RWPE1 (cell line): ENCODE measurements at regions not wholly inside any gene's neighbourhood (a gene's known extent, or its start where the extent isn't known, plus 50 kb on each side); places are given as distances from the start of the nearest gene placed in this dataset.
A peak's percentile ranks its signal among the peaks of the same experiment; 100 is the strongest.

Experiments
- CTCF ChIA-PET: fragments of 350-600 bp; sonication (Branson Sonifier 250); formaldehyde crosslinking; extraction: SDS; loops from one replicate; lab custom pipeline; 2021; lab: Yijun Ruan, JAX
- POLR2A ChIA-PET: fragments of 400-600 bp; formaldehyde crosslinking; extraction: SDS; loops from one replicate; lab custom pipeline; 2020; ENCODE audit warnings: antibody characterized with exemption; ENCODE audit not compliant: low non-redundant PET; lab: Yijun Ruan, JAX
- DNase-seq: peaks from one replicate; pipeline ENCODE4 v3.0.0; 2012; ENCODE audit warnings: low spot score
- H3K27ac ChIP-seq: fragments of 450-650 bp; 2 replicates; pipeline ENCODE4 v1.5.1; 2017
- TF ChIP-seq, protein P1 (sequence below): fragments of 450-650 bp; conservative IDR thresholded peaks from 2 replicates; pipeline ENCODE4 v1.5.1; 2017; ENCODE audit warnings: low read depth, mild to moderate bottlenecking

DNA sequence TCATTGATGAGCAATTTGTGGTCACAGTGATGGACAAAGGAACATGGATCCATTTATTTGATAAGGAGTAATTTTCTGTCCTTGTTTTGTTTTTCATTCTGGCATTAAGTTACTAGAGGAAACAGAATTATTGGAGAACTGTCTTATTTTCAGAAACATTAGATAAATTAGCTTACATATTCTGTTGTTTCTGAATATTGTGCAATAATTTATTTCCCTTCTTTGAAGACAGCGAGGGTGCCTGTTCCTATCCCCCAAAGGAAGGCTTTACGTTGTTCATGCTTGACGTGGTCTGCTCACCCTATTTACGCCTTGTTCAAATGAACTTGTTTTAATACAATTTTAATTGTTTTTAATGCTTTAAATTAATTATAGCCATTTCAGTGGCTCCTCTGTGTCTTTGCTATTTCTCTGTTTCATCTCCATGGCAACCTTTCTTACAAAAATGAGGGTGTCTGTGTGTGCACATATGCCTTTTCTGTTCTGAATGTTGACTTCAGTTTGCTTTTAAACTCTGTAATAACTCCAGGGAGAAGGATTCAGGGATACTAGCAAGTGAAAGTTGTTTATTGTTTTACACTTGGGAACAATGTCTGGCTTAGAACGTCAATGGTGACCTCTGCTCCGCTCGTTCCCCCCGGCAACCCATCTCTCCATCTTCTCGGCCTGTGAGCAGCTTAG lies 138.3 kb upstream of the PLET1 start:
- POLR2A ChIA-PET, result no interaction called here
- H3K27ac ChIP-seq, result no peak overlapping the region
- CTCF ChIA-PET, result no interaction called here
- DNase-seq, result no peak
- TF ChIP-seq, protein P1, sequence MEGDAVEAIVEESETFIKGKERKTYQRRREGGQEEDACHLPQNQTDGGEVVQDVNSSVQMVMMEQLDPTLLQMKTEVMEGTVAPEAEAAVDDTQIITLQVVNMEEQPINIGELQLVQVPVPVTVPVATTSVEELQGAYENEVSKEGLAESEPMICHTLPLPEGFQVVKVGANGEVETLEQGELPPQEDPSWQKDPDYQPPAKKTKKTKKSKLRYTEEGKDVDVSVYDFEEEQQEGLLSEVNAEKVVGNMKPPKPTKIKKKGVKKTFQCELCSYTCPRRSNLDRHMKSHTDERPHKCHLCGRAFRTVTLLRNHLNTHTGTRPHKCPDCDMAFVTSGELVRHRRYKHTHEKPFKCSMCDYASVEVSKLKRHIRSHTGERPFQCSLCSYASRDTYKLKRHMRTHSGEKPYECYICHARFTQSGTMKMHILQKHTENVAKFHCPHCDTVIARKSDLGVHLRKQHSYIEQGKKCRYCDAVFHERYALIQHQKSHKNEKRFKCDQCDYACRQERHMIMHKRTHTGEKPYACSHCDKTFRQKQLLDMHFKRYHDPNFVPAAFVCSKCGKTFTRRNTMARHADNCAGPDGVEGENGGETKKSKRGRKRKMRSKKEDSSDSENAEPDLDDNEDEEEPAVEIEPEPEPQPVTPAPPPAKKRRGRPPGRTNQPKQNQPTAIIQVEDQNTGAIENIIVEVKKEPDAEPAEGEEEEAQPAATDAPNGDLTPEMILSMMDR, result no peak

DNA sequence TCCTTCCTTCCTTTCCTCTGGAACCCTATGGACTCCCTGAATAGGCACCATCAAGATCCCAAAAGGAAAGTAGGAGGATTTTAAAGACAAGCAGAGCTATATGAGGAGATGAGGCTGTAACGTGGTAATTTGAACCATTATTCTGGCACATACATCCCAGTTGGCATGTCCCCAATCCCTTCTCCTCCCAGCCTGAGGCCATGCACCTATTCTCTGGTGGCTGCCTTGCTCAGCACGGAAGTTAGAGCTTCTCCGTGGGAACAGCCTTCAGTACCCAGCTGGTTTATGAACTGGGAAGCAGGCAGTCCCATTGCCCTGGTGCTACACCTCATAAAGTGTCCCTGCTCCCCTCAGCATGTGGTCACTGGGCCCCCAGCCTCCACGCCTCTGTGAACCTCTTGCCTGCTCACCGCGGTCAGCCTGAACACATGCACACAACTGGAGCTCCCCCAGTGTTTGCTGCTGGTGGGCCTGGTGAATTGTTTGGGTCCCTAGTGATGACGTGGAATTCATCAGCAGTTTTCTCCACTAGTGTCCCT lies 139.9 kb upstream of the PLET1 start:
- ChIA-PET POLR2A (no interaction called here), CTCF (interaction anchor here (0.6 kb wide), 1 partner anchor 63 kb away, joined by 3 read pairs; no protein-coding TSS in a partner anchor)
- no peak for DNase-seq
- H3K27ac ChIP-seq, result no peak overlapping the region; the same call in 1 of the 2 replicates
- TF ChIP-seq, protein P1, result no peak

DNA sequence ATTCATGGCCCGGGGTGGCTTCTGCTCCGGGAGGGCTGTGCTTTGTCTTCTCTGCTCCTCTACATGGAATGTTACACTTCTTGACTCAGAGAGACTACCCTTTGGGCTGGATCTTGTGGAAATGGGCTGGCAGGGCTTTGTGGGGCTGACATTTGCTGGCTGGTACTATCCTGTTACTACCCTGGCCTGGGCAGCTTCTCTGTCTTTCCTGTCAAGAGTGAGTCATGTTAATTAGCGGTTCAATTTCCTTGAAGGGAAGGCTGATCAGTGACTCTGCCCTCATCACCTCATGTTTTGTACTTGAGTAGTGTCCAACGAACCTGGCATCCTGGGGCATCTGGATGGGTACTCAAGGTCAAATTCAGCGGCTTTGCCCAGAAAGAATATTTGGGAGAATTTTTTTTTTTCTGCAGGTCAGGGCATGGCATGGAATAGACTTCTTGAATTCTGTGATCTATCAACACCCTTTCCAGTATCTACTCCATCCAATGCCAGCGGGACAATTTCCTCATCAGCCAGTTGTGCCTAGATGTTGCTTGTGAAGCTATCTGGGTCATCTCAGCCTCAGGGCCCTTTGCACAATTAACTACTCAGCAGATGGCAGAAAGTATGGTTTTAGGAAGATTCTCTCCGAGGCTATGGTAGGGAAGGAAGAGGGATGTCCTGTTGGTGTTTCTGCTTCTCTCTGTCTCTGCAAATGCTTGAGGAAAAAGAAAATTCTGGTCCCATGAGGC lies 140.5 kb upstream of the PLET1 start:
- peak; percentile 18 for DNase-seq
- ChIA-PET CTCF (no interaction called here), POLR2A (no interaction called here)
- TF ChIP-seq, protein P1, result no peak
- no peak overlapping the region; the same call in 1 of the 2 replicates for H3K27ac ChIP-seq

DNA sequence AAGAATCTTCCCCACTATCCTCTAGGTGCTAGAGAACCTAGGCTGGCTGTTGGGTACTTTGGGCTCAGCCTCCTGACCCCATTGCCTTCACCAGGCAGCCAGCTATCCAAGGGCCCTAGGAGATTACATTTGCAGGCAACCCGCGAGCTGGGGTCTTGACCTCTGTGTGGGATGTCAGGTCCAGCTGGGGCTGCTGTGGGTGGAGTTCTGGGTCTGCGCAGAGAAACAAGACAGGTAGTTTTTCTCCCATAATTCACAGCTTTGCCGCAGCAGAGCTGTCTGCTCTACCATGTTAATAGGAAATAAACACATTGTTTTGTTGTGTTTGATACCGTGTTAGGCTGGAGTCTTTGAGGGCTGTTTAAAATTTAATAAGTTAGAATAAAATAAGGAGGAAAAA lies 142.8 kb upstream of the PLET1 start:
- TF ChIP-seq, protein P1, result no peak
- H3K27ac ChIP-seq, result no peak overlapping the region
- no peak for DNase-seq
- CTCF ChIA-PET, result interaction anchor here (0.6 kb wide), 1 partner anchor 18 kb away, joined by 5 read pairs; no protein-coding TSS in a partner anchor
- POLR2A ChIA-PET, result no interaction called here

DNA sequence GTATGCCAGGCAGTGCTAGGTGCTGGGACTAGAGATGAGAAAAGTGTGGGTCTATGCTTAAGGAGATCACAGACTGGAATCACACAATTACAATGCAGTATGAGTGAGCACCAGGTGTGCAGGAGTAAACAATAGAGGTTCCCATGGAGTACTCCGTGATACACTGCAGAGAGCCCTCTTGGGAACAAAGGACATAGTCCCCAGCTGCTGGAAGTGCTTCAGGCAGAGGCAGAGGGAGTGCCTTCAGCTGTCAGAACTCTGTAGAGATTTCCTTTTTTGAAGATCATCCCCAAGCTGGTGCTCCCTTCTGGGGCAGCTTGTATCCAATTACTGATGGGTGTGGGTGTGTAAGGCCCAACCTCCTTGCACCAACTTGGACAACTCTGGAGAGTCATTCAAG lies 143.5 kb upstream of the PLET1 start:
- CTCF ChIA-PET, result interaction anchor here (0.6 kb wide), 1 partner anchor 18 kb away, joined by 5 read pairs; no protein-coding TSS in a partner anchor
- TF ChIP-seq, protein P1, result no peak
- POLR2A ChIA-PET, result no interaction called here
- H3K27ac ChIP-seq, result no peak overlapping the region
- DNase-seq, result no peak

DNA sequence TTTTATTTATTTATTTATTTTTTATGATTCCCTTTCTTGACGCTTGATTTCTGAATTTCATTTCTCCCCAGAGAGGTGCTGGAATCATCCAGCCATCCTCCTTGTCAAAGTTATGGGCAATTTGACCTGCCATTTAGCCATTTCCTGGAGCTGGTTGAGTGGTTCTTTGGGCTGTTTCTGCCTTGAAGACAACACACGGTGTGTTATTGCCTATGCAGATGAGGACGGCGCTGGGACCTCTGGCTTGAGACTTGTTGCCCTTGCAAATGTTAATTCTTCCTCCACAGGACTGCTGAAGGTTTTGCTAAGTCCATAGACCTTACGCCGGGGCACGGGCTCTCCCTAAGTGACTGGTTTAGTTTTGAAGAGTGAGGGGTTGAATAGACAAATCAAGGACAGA lies 147.9 kb upstream of the PLET1 start:
- ChIA-PET CTCF (interaction anchor here (0.7 kb wide), 2 partner anchors 315 to 812 kb away, joined by 8 read pairs; no protein-coding TSS in a partner anchor), POLR2A (no interaction called here)
- no peak overlapping the region for H3K27ac ChIP-seq
- DNase-seq, result no peak
- TF ChIP-seq, protein P1, result no peak
